ENCODE measurements at regions not wholly inside any gene's neighbourhood (a gene's known extent, or its start where the extent isn't known, plus 50 kb on each side); places are given as distances from the start of the nearest gene placed in this dataset.

- CTCF ChIA-PET (ENCODE audit: low intra/inter-chr PET ratio, low total read pairs) = no interaction called here
- no peak for ATAC-seq
- H3K9me3 ChIP-seq (ENCODE audit: low read length) = no peaks in the 10 kb centered on the region
- H2AFZ ChIP-seq (ENCODE audit: low read length) = no peak overlapping the region
- no peaks in the 10 kb centered on the region for H3K4me1 ChIP-seq (ENCODE audit: insufficient read depth, low read length)
- no peaks in the 10 kb centered on the region for H3K27me3 ChIP-seq (ENCODE audit: control insufficient read depth in 1 of 2, insufficient read depth in 2 of 2, low read length in 2 of 2)
- no TSS peak for BruUV-seq (replicated peaks)
- H3K4me2 ChIP-seq (ENCODE audit: low read depth, low read length) = no peak overlapping the region
- no peak for FAIRE-seq
- POLR2A ChIA-PET = no interaction called here
- in situ Hi-C loops (cut with HindIII; ENCODE audit: extremely low pct_ligation_motif_present, low pct_unique_long_range_greater_than_20kb) = no loop called here
- WGBS (ENCODE audit: low lambda C conversion rate) = 51% methylated on average over 3 of the region's 3 CpGs
- no peaks in the 10 kb centered on the region for H3K79me2 ChIP-seq (ENCODE audit: insufficient read depth, low read length)
- H3K9ac ChIP-seq (ENCODE audit: insufficient read depth, low read depth, low read length) = no peak overlapping the region
- no peak overlapping the region for H3K27ac ChIP-seq (ENCODE audit: extremely low read length, insufficient read depth, low read length)
- no peak for DNase-seq (ENCODE audit: low spot score)
- intact Hi-C loops (cut with micrococcal nuclease; ENCODE audit: unreplicated experiment) = no loop called here
- H3K4me3 ChIP-seq (replicated peaks in 1 of 3; ENCODE audit: insufficient read depth in 1 of 3, low read depth in 2 of 3, low read length in 3 of 3) = no peak overlapping the region
- H4K20me1 ChIP-seq (ENCODE audit: insufficient read depth, low read length) = no peaks in the 10 kb centered on the region
- no peaks in the 10 kb centered on the region for H3K36me3 ChIP-seq (replicated peaks in 1 of 2; ENCODE audit: control insufficient read depth in 1 of 2, insufficient read depth in 2 of 2, low read length in 2 of 2)
- TF ChIP-seq ZSCAN12 (CRISPR knock-in tag; IDR thresholded peaks at IDR 0.05) (no peak), ZMYM4 (CRISPR knock-in tag; IDR thresholded peaks at IDR 0.05) (no peak), ZNF577 (CRISPR knock-in tag; IDR thresholded peaks at IDR 0.05; ENCODE audit: borderline replicate concordance, low read depth) (no peak), ZBTB3 (CRISPR knock-in tag; IDR thresholded peaks at IDR 0.05; ENCODE audit: borderline replicate concordance, low read depth) (no peak), ATRX (CRISPR knock-in tag; IDR thresholded peaks at IDR 0.05; ENCODE audit: borderline replicate concordance) (no peak), SNRNP70 (IDR thresholded peaks at IDR 0.05; ENCODE audit: low read depth, low read length) (no peak)
These were observed 383.1 kb upstream of the KLF4 start for GRCh38 chr9:107872457-107873192.

- Histone ChIP-seq H3K4me1 (ENCODE audit: insufficient read depth, low read length) (no peaks in the 10 kb centered on the region), H3K9ac (ENCODE audit: insufficient read depth, low read depth, low read length) (no peak overlapping the region), H4K20me1 (ENCODE audit: insufficient read depth, low read length) (no peaks in the 10 kb centered on the region), H2AFZ (ENCODE audit: low read length) (no peak overlapping the region), H3K4me3 (replicated peaks in 1 of 3; ENCODE audit: insufficient read depth in 1 of 3, low read depth in 2 of 3, low read length in 3 of 3) (no peak overlapping the region), H3K9me3 (ENCODE audit: low read length) (no peaks in the 10 kb centered on the region), H3K4me2 (ENCODE audit: low read depth, low read length) (no peak overlapping the region), H3K79me2 (ENCODE audit: insufficient read depth, low read length) (no peaks in the 10 kb centered on the region), H3K27me3 (ENCODE audit: control insufficient read depth in 1 of 2, insufficient read depth in 2 of 2, low read length in 2 of 2) (no peaks in the 10 kb centered on the region), H3K27ac (ENCODE audit: extremely low read length, insufficient read depth, low read length) (no peak overlapping the region), H3K36me3 (replicated peaks in 1 of 2; ENCODE audit: control insufficient read depth in 1 of 2, insufficient read depth in 2 of 2, low read length in 2 of 2) (no peaks in the 10 kb centered on the region)
- no peak for FAIRE-seq
- WGBS (ENCODE audit: low lambda C conversion rate) = 7% methylated on average over 3 of the region's 3 CpGs
- BruUV-seq (replicated peaks) = no TSS peak
- ChIA-PET POLR2A (no interaction called here), CTCF (ENCODE audit: low intra/inter-chr PET ratio, low total read pairs) (no interaction called here)
- no peak for ATAC-seq
- no peak for DNase-seq (ENCODE audit: low spot score)
- in situ Hi-C loops (cut with HindIII; ENCODE audit: extremely low pct_ligation_motif_present, low pct_unique_long_range_greater_than_20kb) (no loop called here), intact Hi-C loops (cut with micrococcal nuclease; ENCODE audit: unreplicated experiment) (no loop called here)
- TF ChIP-seq ZNF468 (CRISPR knock-in tag; IDR thresholded peaks at IDR 0.05) (no peak), ZBTB4 (CRISPR knock-in tag; IDR thresholded peaks at IDR 0.05; ENCODE audit: borderline replicate concordance) (no peak), JDP2 (CRISPR knock-in tag; IDR thresholded peaks at IDR 0.05; ENCODE audit: borderline replicate concordance) (no peak), ZNF605 (CRISPR knock-in tag; IDR thresholded peaks at IDR 0.05) (no peak), ZNF513 (CRISPR knock-in tag; conservative IDR thresholded peaks at IDR 0.05) (no peak)
These were observed 381.5 kb upstream of the KLF4 start for GRCh38 chr9:107870927-107871680.

Measured in HepG2 (cell line).